ENCODE measurements at regions not wholly inside any gene's neighbourhood (a gene's known extent, or its start where the extent isn't known, plus 50 kb on each side); places are given as distances from the start of the nearest gene placed in this dataset.
"Not testable (repeated sequence)": the region's sequence is repeated elsewhere in the genome, so short reads cannot be mapped to it uniquely, and the experiment has no call there.

- not testable (repeated sequence) for DNase-seq
Observed at GRCh38 chr1:121519756-121520286, 335.0 kb downstream of the SRGAP2C start.

- no peak for DNase-seq
Observed at GRCh38 chr1:121522061-121522759, 337.4 kb downstream of the SRGAP2C start.

GRCh38 chr1:121523112-121523511 is 338.3 kb downstream of the SRGAP2C start:
- not testable (repeated sequence) for DNase-seq

GRCh38 chr1:121525355-121525754 is 340.6 kb downstream of the SRGAP2C start:
- DNase-seq: no peak

GRCh38 chr1:121528958-121529357 is 344.2 kb downstream of the SRGAP2C start:
- DNase-seq: not testable (repeated sequence)

- DNase-seq: not testable (repeated sequence)
Observed at GRCh38 chr1:121530026-121530425, 345.3 kb downstream of the SRGAP2C start.

GRCh38 chr1:121531747-121532146 is 347.0 kb downstream of the SRGAP2C start:
- DNase-seq: not testable (repeated sequence)

GRCh38 chr1:121538148-121538547 is 353.4 kb downstream of the SRGAP2C start:
- DNase-seq: not testable (repeated sequence)

GRCh38 chr1:121538943-121539575 is 354.3 kb downstream of the SRGAP2C start:
- no peak for DNase-seq

- not testable (repeated sequence) for DNase-seq
Observed at GRCh38 chr1:121543988-121544387, 359.2 kb downstream of the SRGAP2C start.

- DNase-seq: no peak
Observed at GRCh38 chr1:121544500-121544899, 359.7 kb downstream of the SRGAP2C start.

GRCh38 chr1:121545899-121546298 is 361.1 kb downstream of the SRGAP2C start:
- DNase-seq: not testable (repeated sequence)

- no peak for DNase-seq
Observed at GRCh38 chr1:121546830-121547591, 362.2 kb downstream of the SRGAP2C start.

- not testable (repeated sequence) for DNase-seq
Observed at GRCh38 chr1:121547726-121548125, 363.0 kb downstream of the SRGAP2C start.

GRCh38 chr1:121550817-121551216 is 366.0 kb downstream of the SRGAP2C start:
- DNase-seq: not testable (repeated sequence)

- not testable (repeated sequence) for DNase-seq
Observed at GRCh38 chr1:121551491-121551890, 366.7 kb downstream of the SRGAP2C start.

- DNase-seq: not testable (repeated sequence)
Observed at GRCh38 chr1:121556560-121556959, 371.8 kb downstream of the SRGAP2C start.

- not testable (repeated sequence) for DNase-seq
Observed at GRCh38 chr1:121558034-121558433, 373.3 kb downstream of the SRGAP2C start.

- no peak for DNase-seq
Observed at GRCh38 chr1:121558514-121558913, 373.7 kb downstream of the SRGAP2C start.

- DNase-seq: no peak
Observed at GRCh38 chr1:121566346-121566745, 381.6 kb downstream of the SRGAP2C start.

GRCh38 chr1:121569428-121569827 is 384.7 kb downstream of the SRGAP2C start:
- DNase-seq: no peak

- DNase-seq: not testable (repeated sequence)
Observed at GRCh38 chr1:121573881-121574504, 389.2 kb downstream of the SRGAP2C start.

GRCh38 chr1:121574505-121574899 is 389.7 kb downstream of the SRGAP2C start:
- DNase-seq: not testable (repeated sequence)

All from NCI-H2107 (cell line).